Right lobe of liver (tissue), 4 donors: ENCODE measurements at regions not wholly inside any gene's neighbourhood (a gene's known extent, or its start where the extent isn't known, plus 50 kb on each side); places are given as distances from the start of the nearest gene placed in this dataset.

Experiments used
- POLR2A ChIP-seq: fragments of 450-650 bp; IDR thresholded peaks from one replicate; pipeline ENCODE4 v1.6.1; 2017; ENCODE audit warnings: antibody characterized with exemption, mild to moderate bottlenecking
- TF ChIP-seq, protein P1 (sequence below), 4 donors: fragments of 200-600 bp in 3 of 4; fragments of 450-650 bp in 1 of 4; IDR thresholded peaks; one replicate each; pipeline versions ENCODE4 v1.5.1 to v1.8.0; 2016 to 2022; ENCODE audit warnings: antibody characterized with exemption in 4 of 4, mild to moderate bottlenecking in 2 of 4
- donor health status: DM: no; HTN: no; CAD: no.
- donor health status: DM: no; HTN: no; CAD: no.
- donor health status: DM: no; HTN: yes; CAD: no.

DNA sequence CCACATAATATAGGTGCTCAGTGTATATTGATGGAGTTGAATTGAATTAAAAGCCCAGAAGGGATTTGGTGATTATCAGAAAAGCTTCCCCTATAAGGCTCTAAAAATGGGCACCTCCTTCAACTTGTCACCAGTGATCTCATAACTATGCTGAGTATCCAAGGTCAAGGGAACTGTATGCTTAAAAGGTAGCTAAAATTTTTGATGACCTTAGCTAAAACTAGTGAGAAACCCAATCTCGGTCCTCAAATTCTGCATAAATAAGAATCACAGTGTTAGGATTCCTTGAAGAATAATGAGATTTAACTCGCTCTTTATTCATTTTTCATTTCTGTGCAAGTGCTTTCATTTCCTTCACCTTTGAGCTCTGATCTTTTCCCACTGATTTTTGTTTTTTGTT lies 87.7 kb upstream of the AP1S2 start:
- TF ChIP-seq, protein P1, sequence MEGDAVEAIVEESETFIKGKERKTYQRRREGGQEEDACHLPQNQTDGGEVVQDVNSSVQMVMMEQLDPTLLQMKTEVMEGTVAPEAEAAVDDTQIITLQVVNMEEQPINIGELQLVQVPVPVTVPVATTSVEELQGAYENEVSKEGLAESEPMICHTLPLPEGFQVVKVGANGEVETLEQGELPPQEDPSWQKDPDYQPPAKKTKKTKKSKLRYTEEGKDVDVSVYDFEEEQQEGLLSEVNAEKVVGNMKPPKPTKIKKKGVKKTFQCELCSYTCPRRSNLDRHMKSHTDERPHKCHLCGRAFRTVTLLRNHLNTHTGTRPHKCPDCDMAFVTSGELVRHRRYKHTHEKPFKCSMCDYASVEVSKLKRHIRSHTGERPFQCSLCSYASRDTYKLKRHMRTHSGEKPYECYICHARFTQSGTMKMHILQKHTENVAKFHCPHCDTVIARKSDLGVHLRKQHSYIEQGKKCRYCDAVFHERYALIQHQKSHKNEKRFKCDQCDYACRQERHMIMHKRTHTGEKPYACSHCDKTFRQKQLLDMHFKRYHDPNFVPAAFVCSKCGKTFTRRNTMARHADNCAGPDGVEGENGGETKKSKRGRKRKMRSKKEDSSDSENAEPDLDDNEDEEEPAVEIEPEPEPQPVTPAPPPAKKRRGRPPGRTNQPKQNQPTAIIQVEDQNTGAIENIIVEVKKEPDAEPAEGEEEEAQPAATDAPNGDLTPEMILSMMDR (IDR thresholded peaks at IDR 0.05) = no peak
- TF ChIP-seq POLR2A = no peak
